OCI-LY1 (cell line): ENCODE measurements at regions not wholly inside any gene's neighbourhood (a gene's known extent, or its start where the extent isn't known, plus 50 kb on each side); places are given as distances from the start of the nearest gene placed in this dataset.

ENCODE experiments used
- EZH2 ChIP-seq: fragments of 200-600 bp; sonication (generic), shearing (Covaris generic); IDR thresholded peaks from 2 replicates; pipeline ENCODE4 v1.8.0; 2017; ENCODE audit warnings: borderline replicate concordance, mixed run types, mild to moderate bottlenecking, antibody characterized with exemption, low read length, moderate library complexity, mixed read lengths
- TF ChIP-seq, protein P1 (sequence below): fragments of 200-600 bp; sonication (generic), shearing (Covaris generic); IDR thresholded peaks from 2 replicates; pipeline ENCODE4 v1.5.1; 2017; ENCODE audit warnings: mild to moderate bottlenecking, antibody characterized with exemption, low read length, moderate library complexity, mixed read lengths

DNA sequence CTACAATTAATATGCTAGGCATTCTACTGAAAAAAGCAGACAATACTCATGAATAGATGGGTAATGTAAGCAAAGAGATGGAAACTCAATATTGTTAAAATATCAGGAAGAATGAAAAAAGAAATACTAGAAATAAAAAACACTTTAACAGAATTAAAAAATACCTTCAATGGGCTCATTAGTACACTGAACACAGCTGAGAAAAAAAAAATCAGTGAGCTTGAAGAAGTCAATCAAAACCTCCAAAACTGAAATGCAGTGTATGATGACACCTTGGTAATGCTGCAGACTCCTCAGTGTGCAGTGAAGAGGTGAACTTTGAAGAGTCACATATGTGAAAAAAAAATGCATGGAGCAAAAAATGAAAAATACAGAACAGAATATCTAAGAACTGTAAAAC lies 227.2 kb downstream of the TMEM26 start:
- TF ChIP-seq, protein P1, sequence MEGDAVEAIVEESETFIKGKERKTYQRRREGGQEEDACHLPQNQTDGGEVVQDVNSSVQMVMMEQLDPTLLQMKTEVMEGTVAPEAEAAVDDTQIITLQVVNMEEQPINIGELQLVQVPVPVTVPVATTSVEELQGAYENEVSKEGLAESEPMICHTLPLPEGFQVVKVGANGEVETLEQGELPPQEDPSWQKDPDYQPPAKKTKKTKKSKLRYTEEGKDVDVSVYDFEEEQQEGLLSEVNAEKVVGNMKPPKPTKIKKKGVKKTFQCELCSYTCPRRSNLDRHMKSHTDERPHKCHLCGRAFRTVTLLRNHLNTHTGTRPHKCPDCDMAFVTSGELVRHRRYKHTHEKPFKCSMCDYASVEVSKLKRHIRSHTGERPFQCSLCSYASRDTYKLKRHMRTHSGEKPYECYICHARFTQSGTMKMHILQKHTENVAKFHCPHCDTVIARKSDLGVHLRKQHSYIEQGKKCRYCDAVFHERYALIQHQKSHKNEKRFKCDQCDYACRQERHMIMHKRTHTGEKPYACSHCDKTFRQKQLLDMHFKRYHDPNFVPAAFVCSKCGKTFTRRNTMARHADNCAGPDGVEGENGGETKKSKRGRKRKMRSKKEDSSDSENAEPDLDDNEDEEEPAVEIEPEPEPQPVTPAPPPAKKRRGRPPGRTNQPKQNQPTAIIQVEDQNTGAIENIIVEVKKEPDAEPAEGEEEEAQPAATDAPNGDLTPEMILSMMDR = no peak
- TF ChIP-seq EZH2 = no peak
